ENCODE measurements at regions not wholly inside any gene's neighbourhood (a gene's known extent, or its start where the extent isn't known, plus 50 kb on each side); places are given as distances from the start of the nearest gene placed in this dataset.
A peak's percentile ranks its signal among the peaks of the same experiment; 100 is the strongest.

DNA sequence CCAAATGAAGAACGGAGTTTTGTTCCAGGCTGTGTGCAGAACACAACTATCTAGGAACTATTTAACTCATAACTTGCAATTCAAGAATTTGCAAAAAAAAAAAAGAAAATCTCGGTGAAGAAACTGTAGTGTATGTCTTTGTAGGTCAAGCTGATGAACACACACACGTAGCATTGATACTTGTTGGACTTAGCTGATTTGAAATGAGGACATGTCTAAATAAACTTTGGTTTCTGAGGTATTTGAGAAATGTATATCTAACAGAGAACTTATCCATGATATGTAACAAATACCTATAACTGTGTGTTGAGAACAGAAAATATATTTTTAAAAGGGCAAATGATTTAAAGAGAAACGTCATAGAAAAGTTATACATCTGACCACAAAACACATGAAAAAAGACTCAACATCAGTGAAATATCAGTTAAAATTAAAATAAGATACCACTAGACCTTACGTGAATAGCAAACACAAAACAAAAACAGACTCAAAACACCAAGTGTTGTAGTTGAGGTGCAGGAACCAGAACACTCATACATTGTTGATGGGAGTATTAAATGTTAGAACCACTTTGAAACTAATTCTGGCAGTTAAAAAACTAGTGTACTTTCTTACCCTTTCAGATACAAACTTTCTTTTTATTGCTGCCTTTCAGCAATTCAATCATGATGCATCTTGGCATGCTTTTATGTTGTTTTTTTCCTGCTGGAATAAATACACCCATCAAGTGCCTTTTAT lies 1535.8 kb upstream of the PCDH10 start:
- Histone ChIP-seq H4K91ac (ENCODE audit: insufficient read depth, low read depth, low read length) (no peak overlapping the region), H2AK5ac (ENCODE audit: low read depth, low read length) (no peak overlapping the region), H3K18ac (ENCODE audit: low read depth, low read length) (no peak overlapping the region), H3K23ac (ENCODE audit: low read depth, low read length) (no peak overlapping the region), H3K9ac (ENCODE audit: low read depth, low read length) (no peak overlapping the region), H3K4me3 (ENCODE audit: insufficient read depth, low read depth, low read length) (no peak overlapping the region), H2BK120ac (ENCODE audit: low read depth, low read length) (peak overlapping the region; percentile 26; the same call in 1 of the 2 replicates), H3K14ac (replicated peaks; ENCODE audit: low read depth, low read length) (no peak overlapping the region), H3K4ac (ENCODE audit: low read depth, low read length) (no peak overlapping the region), H3K27ac (ENCODE audit: insufficient read depth, low read length) (no peak overlapping the region), H3K4me1 (ENCODE audit: control insufficient read depth, insufficient read depth, low read length) (no peaks in the 10 kb centered on the region), H2BK20ac (ENCODE audit: low read depth, low read length) (no peak overlapping the region), H3K4me2 (ENCODE audit: low read depth, low read length) (no peak overlapping the region), H3K56ac (ENCODE audit: extremely low read depth, insufficient read depth, low read length) (no peak overlapping the region), H2BK15ac (ENCODE audit: low read depth, low read length) (no peak overlapping the region), H3K9me3 (ENCODE audit: control insufficient read depth, insufficient read depth, low read length) (no peaks in the 10 kb centered on the region), H3K36me3 (ENCODE audit: control insufficient read depth, insufficient read depth, low read length) (no peaks in the 10 kb centered on the region), H4K5ac (ENCODE audit: low read depth, low read length) (no peak overlapping the region), H4K8ac (ENCODE audit: low read depth in 2 of 2, low read length in 2 of 2) (no peak overlapping the region), H3K79me1 (ENCODE audit: low read depth in 1 of 2, low read length in 2 of 2) (no peaks in the 10 kb centered on the region), H3K27me3 (ENCODE audit: control insufficient read depth, insufficient read depth, low read length) (no peaks in the 10 kb centered on the region), H3K9me1 (ENCODE audit: insufficient read depth, low read length) (no peaks in the 10 kb centered on the region), H2AK9ac (replicated peaks; ENCODE audit: low read depth, low read length, poor library complexity) (no peak overlapping the region), H2BK5ac (ENCODE audit: low read depth, low read length, poor library complexity, severe bottlenecking) (no peak overlapping the region), H2AFZ (replicated peaks; ENCODE audit: low read length, poor library complexity) (no peak overlapping the region), H4K20me1 (ENCODE audit: insufficient read depth, low read length) (no peaks in the 10 kb centered on the region)
- no CpG with 5 or more reads among the region's 5 CpGs for WGBS, 2 experiments (ENCODE audit: extremely low coverage in 2 of 2, insufficient read length in 1 of 2)
- POLR2A ChIA-PET (ENCODE audit: unreplicated experiment), result no interaction called here
- no peak for ATAC-seq (ENCODE audit: low read depth)
- intact Hi-C loops (cut with micrococcal nuclease), result no loop called here
- TF ChIP-seq NFE2L2 (IDR thresholded peaks at IDR 0.05; ENCODE audit: low read depth, low read length) (no peak), RAD21 (IDR thresholded peaks at IDR 0.05; ENCODE audit: low read length) (no peak), SMC3 (IDR thresholded peaks at IDR 0.05; ENCODE audit: low read depth, low read length) (no peak), CEBPB (IDR thresholded peaks at IDR 0.05; ENCODE audit: low read depth, low read length) (no peak), MXI1 (IDR thresholded peaks at IDR 0.05; ENCODE audit: borderline replicate concordance, low read depth, low read length) (no peak), MAFK (IDR thresholded peaks at IDR 0.05; ENCODE audit: low read depth, low read length) (no peak)
- in situ Hi-C loops (cut with MboI; ENCODE audit: low sequenced_read_pairs), result no loop called here
- BruUV-seq (replicated peaks), result no TSS peak
- dilution Hi-C loops (cut with HindIII; ENCODE audit: low sequenced_read_pairs, unreplicated experiment), result no loop called here
- DNase-seq, result peak; percentile 1
- CTCF ChIA-PET, result no interaction called here

Measured in IMR-90 (cell line).